ENCODE measurements at regions not wholly inside any gene's neighbourhood (a gene's known extent, or its start where the extent isn't known, plus 50 kb on each side); places are given as distances from the start of the nearest gene placed in this dataset.

DNA sequence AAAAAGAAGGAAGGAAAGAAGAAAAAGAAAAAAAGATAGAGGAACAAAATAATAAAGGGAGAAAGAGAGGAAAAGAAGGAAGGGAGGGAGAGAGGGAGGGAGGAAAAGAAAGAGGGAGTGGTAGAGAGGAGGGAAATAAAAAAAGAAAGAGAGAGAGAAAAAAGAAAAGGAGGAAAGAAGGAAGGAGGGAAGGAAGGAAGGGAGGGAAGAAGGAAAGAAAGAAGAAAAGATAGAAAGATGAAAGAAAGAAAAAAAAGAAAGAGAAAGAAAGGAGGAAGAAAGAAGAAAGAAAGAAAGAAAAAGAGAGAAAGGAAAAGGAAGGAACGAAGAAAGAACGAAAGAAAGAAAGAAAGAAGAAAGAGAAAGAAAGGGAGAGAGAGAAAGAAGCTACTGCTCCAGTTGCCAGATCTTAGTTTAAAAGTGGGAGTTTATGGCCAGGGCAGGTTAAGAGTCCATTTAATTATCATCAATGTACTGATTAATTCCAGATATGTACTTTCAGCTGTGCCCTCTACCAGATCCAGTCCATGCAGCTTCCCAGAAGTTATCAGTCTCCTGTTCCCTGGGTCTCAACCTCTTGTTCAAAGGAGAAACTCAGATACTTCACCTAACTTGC is 1378.5 kb upstream of the NUDT12 start:
- no peaks in the 10 kb centered on the region for H3K4me1 ChIP-seq
- TF ChIP-seq, protein P1, sequence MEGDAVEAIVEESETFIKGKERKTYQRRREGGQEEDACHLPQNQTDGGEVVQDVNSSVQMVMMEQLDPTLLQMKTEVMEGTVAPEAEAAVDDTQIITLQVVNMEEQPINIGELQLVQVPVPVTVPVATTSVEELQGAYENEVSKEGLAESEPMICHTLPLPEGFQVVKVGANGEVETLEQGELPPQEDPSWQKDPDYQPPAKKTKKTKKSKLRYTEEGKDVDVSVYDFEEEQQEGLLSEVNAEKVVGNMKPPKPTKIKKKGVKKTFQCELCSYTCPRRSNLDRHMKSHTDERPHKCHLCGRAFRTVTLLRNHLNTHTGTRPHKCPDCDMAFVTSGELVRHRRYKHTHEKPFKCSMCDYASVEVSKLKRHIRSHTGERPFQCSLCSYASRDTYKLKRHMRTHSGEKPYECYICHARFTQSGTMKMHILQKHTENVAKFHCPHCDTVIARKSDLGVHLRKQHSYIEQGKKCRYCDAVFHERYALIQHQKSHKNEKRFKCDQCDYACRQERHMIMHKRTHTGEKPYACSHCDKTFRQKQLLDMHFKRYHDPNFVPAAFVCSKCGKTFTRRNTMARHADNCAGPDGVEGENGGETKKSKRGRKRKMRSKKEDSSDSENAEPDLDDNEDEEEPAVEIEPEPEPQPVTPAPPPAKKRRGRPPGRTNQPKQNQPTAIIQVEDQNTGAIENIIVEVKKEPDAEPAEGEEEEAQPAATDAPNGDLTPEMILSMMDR (IDR thresholded peaks at IDR 0.05 in 4 of 5, conservative IDR thresholded peaks at IDR 0.05 in 1 of 5), result no peak
- TF ChIP-seq POLR2A (IDR thresholded peaks at IDR 0.05), result no peak
- H3K4me3 ChIP-seq, result no peak overlapping the region
- H3K9me3 ChIP-seq, result no peaks in the 10 kb centered on the region
- H3K27me3 ChIP-seq, result no peaks in the 10 kb centered on the region
- intact Hi-C loops (cut with DNase I; ENCODE audit: low total_unique reads), result no loop called here
- H3K36me3 ChIP-seq, result no peaks in the 10 kb centered on the region
- ATAC-seq, result no peak
- no peak overlapping the region for H3K27ac ChIP-seq
- in situ Hi-C loops (cut with MboI; ENCODE audit: low sequenced_read_pairs in 4 of 4), result no loop called here
- no peak for DNase-seq

DNA sequence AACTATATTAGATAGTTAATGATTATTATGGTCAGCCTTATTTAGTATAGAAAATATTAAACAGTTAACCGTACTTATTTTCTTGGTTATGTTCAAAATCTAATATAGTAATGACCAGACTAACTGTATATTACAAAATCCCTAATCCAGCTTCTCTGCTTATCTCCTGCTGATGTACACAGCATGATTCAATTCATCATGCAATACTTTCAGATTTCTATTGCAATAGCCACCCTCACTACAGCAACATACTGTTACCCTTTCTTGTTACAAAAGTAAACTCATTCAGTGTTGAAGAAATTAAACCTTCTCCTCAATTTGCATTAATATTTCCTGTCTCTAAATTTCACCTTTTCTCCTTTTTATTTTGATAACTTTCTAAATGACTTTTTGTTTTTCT is 1375.0 kb upstream of the NUDT12 start:
- TF ChIP-seq, protein P1 (IDR thresholded peaks at IDR 0.05 in 4 of 5, conservative IDR thresholded peaks at IDR 0.05 in 1 of 5), result no peak
- TF ChIP-seq POLR2A (IDR thresholded peaks at IDR 0.05), result no peak
- no peaks in the 10 kb centered on the region for H3K36me3 ChIP-seq
- H3K4me1 ChIP-seq, result no peaks in the 10 kb centered on the region
- no peak for DNase-seq
- no peak for ATAC-seq
- no peaks in the 10 kb centered on the region for H3K27me3 ChIP-seq
- in situ Hi-C loops (cut with MboI; ENCODE audit: low sequenced_read_pairs in 4 of 4) (no loop called here), intact Hi-C loops (cut with DNase I; ENCODE audit: low total_unique reads) (no loop called here)
- no peak overlapping the region for H3K4me3 ChIP-seq
- no peaks in the 10 kb centered on the region for H3K9me3 ChIP-seq
- no peak overlapping the region for H3K27ac ChIP-seq

DNA sequence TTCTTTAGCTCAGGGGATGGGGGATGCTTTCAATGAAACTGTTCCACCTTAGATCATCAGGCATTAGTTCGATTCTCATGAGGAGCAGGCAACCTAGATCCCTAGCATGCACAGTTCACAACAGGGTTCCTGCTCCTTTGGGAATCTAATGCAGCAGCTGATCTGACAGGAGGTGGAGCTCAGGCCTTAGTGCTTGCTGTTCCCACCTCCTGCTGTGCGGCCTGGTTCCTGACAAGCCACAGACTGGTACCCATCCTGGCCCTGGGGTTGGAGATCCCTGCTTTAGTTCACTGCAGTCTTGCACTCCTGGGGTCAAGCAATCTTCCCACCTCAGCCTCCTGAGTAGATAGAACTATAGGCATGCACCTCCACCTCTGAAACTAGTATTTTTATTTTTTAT is 1369.8 kb upstream of the NUDT12 start:
- in situ Hi-C loops (cut with MboI; ENCODE audit: low sequenced_read_pairs in 4 of 4), result no loop called here

DNA sequence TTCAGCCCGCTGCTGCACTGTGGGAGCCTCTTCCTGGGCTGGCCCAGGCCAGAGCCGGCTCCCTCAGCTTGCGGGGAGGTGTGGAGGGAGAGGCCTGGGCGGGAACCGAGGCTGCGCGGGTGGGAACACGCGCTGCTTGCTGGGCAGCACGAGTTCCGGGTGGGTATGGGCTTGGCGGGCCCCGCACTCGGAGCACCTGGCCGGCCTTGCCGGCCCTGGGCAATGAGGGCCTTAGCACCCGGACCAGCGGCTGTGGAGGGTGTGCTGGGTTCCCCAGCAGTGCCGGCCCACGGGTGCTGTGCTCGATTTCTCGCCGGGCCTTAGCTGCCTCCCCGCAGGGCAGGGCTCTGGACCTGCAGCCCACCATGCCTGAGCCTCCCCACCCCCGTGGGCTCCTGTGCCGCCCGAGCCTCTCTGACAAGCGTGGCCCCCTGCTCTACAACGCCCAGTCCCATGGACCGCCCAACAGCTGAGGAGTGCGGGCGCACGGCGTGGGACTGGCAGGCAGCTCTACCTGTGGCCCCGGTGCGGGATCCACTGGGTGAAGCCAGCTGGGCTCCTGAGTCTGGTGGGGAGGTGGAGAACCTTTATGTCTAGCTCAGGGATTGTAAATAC is 1366.4 kb upstream of the NUDT12 start:
- Histone ChIP-seq H3K4me3 (no peak overlapping the region), H3K4me1 (no peaks in the 10 kb centered on the region), H3K36me3 (no peaks in the 10 kb centered on the region), H3K27me3 (no peaks in the 10 kb centered on the region), H3K9me3 (no peaks in the 10 kb centered on the region), H3K27ac (no peak overlapping the region)
- in situ Hi-C loops (cut with MboI; ENCODE audit: low sequenced_read_pairs in 4 of 4), result no loop called here
- intact Hi-C loops (cut with DNase I; ENCODE audit: low total_unique reads), result no loop called here
- ATAC-seq, result no peak
- no peak for DNase-seq
- TF ChIP-seq, protein P1 (IDR thresholded peaks at IDR 0.05 in 4 of 5, conservative IDR thresholded peaks at IDR 0.05 in 1 of 5), result no peak
- TF ChIP-seq POLR2A (IDR thresholded peaks at IDR 0.05), result no peak

More for the DNA sequence above, 1369.8 kb upstream of the NUDT12 start:
- DNase-seq, result no peak
- H3K4me1 ChIP-seq, result no peaks in the 10 kb centered on the region
- intact Hi-C loops (cut with DNase I; ENCODE audit: low total_unique reads), result no loop called here
- TF ChIP-seq POLR2A (IDR thresholded peaks at IDR 0.05), result no peak
- TF ChIP-seq, protein P1 (IDR thresholded peaks at IDR 0.05 in 4 of 5, conservative IDR thresholded peaks at IDR 0.05 in 1 of 5), result no peak
- no peak for ATAC-seq
- no peaks in the 10 kb centered on the region for H3K27me3 ChIP-seq
- H3K36me3 ChIP-seq, result no peaks in the 10 kb centered on the region
- no peaks in the 10 kb centered on the region for H3K9me3 ChIP-seq
- H3K4me3 ChIP-seq, result no peak overlapping the region
- H3K27ac ChIP-seq, result no peak overlapping the region
